Fibroblast of skin of left quadriceps (primary cell): ENCODE measurements at regions not wholly inside any gene's neighbourhood (a gene's known extent, or its start where the extent isn't known, plus 50 kb on each side); places are given as distances from the start of the nearest gene placed in this dataset.

Source experiments
- DNase-seq, 2 experiments: peaks; one replicate each; pipeline ENCODE4 v3.0.0-alpha.2; 2013; ENCODE audit warnings: low read depth in 2 of 2

GRCh38 chr9:109830545-109830944, 50.5 kb downstream of the PALM2AKAP2 start:
- DNase-seq, result no peak

- DNase-seq, result no peak
These were observed 52.1 kb downstream of the PALM2AKAP2 start for GRCh38 chr9:109831998-109832658.

- DNase-seq, result no peak
These were observed 54.9 kb downstream of the PALM2AKAP2 start for GRCh38 chr9:109834855-109835254.

DNA sequence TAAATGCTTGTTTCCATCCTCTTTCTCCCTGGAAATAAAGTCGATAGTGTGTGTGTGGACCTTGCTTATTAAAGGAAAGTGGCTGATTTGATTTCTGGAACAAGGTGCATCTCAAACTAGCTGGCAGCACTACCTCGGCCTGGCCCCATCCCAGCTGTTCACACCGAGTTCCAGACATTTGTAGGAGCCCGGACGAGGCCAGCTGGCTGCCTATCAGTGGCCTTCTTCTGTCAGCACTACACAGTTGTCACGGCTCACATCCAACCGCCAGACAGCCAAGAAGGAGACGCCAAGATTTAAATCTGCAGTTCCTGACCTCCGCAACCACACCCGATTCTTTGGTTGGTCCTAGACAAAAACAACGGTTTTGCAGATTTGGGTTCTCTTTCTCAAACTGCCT, 63.6 kb downstream of the PALM2AKAP2 start:
- DNase-seq, result no peak

GRCh38 chr9:109845226-109845625, 65.2 kb downstream of the PALM2AKAP2 start:
- no peak for DNase-seq

- peak; percentile 46 to 51 for DNase-seq
These were observed 66.8 kb downstream of the PALM2AKAP2 start for GRCh38 chr9:109846776-109847175.

- peak; percentile 26 to 33 for DNase-seq
These were observed 72.6 kb downstream of the PALM2AKAP2 start for GRCh38 chr9:109852556-109852955.

GRCh38 chr9:109855540-109855939, 75.5 kb downstream of the PALM2AKAP2 start:
- no peak for DNase-seq

DNA sequence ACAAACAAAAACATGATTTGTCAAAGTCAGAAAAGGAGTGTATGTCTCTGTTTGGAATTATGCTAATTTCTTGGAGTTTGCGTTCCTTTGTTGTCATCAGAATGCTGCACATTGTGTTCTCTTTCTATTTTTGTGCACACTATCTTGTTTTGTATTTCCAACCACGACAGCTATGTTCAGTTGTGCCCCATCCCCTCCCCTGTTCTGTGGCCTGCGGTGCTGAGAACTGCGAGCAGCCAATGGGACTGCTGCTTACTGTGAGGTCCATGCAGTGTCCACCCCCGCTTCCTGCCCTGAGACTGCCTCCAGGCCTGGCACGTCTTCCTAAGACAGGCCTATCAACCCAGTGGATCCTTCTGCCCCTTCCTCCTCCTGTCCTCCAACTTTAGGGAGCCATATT, 76.8 kb downstream of the PALM2AKAP2 start:
- no peak for DNase-seq

GRCh38 chr9:109857336-109857735, 77.3 kb downstream of the PALM2AKAP2 start:
- DNase-seq, result peak in 1 of 2 experiments; percentile 22

GRCh38 chr9:109859447-109859846, 79.4 kb downstream of the PALM2AKAP2 start:
- no peak for DNase-seq

GRCh38 chr9:109860521-109860920, 80.5 kb downstream of the PALM2AKAP2 start:
- no peak for DNase-seq

DNA sequence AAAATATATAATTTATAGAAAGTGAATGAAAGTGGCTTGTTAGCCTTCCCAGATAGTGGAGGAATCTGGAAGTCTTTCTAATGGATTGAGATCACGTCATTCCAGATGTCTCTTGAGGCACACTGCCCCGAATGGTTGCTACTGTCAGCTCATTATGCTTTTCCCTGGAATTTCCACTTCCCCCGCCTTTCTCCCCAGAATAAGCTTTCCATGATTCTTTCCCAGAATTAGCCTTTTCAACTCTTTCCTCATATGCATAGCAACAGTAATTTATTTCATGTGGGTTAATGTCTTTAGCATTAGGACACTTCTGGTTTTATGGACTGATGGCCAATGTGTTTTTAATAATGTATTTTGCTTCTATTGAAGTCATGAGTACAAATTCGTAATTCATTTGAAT, 81.5 kb downstream of the PALM2AKAP2 start:
- peak; percentile 95 for DNase-seq

DNA sequence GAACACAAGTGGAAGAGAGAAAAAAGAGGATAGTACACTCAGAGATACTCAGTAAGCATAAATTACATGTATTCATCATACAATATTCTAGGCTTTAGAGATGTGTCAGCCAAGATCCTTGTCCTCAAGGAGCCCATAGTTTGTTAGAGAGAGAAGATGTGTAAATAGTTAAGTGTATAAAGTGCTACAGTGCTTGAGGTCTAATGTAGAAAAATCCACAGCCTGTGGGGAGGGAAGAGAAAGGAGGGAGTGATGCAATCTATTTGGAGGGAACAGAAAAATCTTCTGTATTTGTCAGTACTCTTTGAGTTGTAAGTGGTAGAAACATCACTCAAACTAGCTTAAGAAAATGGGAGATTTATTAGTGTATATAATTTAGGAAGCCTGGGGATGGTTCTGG, 81.9 kb downstream of the PALM2AKAP2 start:
- no peak for DNase-seq

GRCh38 chr9:109862452-109862851, 82.5 kb downstream of the PALM2AKAP2 start:
- no peak for DNase-seq

DNA sequence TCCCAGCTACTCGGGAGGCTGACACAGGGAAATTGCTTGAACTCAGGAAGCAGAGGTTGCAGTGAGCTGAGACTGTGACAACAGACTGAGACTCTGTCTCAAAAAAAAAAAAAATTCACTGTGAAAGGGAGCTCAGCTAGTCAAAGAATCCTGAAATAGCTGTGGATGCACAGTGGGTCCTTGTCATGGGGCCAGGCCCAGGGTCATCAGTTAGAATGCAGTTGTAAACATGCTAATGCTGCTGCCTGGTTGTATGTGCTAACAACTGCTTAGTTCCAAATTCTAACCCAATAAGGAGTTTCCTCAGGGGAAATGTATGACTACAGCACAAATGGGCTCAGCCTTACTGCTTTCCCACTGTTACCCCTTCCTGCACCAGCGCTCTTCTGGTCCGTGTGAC, 84.0 kb downstream of the PALM2AKAP2 start:
- no peak for DNase-seq

DNA sequence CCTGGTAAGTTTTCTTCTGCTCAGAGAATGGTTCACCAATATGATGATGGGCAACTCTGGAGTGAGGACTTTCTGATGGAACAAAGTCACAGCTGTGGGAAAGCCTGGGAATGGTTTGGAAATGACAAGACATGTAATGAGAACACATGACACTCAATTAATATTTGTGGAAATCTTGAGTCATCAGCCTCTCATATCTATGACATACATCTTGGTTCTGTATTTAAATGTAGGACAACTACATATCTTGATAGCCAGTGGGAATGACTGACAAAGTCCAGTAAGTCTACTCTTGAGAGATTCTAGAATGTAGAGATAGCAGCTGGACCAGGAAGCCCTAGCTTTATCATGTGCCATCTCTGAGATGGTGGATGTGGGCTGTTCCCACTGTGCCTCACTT, 85.5 kb downstream of the PALM2AKAP2 start:
- no peak for DNase-seq

GRCh38 chr9:109868207-109868606, 88.2 kb downstream of the PALM2AKAP2 start:
- no peak for DNase-seq

DNA sequence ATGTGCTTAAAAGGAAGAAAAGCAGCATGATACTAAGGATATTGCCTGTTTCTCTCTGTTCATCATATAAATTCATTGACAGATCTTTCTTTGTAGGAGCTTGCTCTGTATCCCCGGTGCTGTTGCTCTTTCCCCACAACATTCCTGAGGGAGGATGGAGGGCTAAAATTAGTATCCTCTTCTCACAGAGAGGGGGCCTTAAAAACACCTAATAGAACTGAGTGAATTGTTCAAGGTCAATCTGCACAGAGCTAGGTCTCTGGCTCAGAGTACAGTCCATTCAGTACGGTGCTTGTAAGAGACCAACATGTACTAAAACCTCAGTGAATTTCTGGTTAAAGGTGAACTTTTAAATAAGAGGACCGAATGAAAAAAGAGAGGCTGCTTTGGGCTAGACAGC, 88.7 kb downstream of the PALM2AKAP2 start:
- DNase-seq, result no peak

DNA sequence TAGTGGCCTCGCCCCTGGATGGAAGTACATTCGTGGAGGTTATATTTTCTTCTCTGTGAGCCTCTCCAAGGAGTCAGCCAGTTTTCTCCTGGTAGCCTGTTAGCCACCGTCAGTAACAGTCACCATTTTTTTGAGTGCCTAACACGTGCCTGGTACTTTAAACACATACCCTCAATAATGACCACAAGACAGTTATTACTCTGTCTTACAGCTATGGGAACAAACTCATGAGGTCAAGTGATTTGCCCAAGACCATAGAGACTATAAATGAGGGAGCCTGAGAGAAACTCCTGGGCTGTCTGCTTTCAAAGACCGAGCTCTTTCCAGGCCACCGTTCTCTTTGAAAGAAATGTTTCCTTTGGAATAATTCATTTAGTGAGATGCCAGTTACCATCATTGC, 90.4 kb downstream of the PALM2AKAP2 start:
- DNase-seq, result no peak

DNA sequence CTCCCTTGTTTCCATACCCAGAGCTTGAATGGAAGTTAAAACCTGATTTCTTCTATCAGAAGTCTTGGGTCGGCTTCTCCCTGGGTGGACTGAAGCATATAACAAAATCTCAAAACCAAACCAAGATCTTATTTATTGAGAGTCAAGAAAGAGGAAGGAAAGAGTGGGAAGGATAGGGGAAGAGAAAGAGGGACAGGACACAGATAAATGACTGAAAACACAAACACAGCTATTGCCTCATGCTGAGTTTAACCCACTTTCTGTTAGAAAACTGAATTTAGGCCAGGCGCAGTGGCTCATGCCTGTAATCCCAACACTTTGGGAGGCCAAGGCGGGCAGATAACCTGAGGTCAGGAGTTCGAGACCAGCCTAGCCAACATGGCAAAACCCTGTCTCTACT, 92.9 kb downstream of the PALM2AKAP2 start:
- DNase-seq, result no peak

DNA sequence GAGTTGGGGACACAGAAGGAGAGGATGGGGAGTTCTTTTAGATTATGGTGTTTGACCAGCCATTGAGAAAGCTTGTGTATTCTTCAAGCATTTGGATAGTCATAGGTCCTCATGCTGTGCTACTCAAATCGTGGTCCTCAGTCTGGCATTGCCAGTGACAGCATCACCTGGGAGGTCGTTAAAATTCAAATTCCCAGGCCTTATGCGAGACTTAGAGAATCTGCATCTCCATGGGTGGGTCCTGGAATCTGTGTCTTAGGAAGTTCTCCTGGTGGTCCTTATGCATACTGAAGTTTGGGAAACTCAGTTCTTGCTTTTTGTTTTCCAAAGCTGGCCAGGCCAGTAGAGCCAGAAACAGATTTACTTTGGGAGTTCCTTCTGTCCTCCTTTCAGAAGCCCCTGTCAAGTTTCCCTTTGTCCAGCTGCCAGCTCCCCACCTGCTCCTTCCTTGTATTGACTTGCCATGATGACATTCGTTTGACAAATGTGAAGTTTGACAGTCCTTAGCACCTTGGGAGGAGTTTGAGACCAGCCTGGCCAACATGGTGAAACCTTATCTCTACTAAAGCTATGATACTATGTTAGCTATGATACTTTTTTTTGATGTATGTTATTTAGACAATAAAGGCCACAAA, 95.6 kb downstream of the PALM2AKAP2 start:
- no peak for DNase-seq

DNA sequence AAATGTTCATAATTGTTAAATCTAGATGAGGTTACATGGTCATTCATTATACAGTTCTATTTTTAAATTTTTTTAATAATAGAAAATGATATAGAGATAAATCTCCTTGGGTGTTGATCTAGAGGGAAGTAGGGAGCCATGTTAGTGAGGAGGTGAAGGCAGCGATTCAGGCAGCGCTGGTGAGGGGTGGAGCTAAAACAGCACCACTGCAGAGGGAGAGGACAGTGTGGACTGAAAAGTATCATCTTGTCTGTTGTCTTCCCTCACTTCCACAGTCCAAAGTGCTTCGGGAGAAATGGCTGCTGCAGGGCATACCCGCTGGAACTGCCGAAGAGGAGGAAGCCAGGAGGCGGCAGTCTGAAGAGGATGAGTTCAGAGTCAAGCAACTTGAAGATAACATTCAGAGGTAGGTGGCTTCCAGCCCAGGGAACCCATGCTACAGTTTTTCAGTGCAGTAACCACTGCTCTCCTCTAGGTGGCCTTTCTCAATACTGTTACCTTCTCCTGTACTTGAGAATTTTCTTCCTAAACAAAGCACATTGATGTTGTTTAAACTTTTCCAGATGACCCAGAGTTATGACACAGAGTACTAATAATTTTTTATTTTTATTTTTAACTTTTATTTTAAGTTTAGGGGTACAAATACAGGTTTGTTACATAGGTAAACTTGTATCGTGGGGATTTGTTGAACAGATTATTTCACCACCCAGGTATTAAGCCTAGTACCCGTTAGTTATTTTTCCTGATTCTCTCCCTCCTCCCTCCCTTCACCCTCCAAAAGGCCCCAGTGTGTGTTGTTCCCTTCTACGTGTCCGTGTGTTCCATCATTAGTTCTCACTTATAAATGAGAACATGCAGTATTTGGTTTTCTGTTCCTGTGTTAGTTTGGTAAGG, 100.5 kb downstream of the PALM2AKAP2 start:
- DNase-seq, result no peak
